ENCODE measurements at regions not wholly inside any gene's neighbourhood (a gene's known extent, or its start where the extent isn't known, plus 50 kb on each side); places are given as distances from the start of the nearest gene placed in this dataset.

GRCh38 chr5:152801886-152802285, 396.8 kb upstream of the NMUR2 start:
- ATAC-seq (no peak), DNase-seq (no peak)
- no peaks in the 10 kb centered on the region for H3K36me3 ChIP-seq
- no peak overlapping the region for H3K4me3 ChIP-seq
- TF ChIP-seq CTCF (IDR thresholded peaks at IDR 0.05) (no peak), POLR2A (IDR thresholded peaks at IDR 0.05) (no peak)
- H3K4me1 ChIP-seq, result no peaks in the 10 kb centered on the region
- no peak overlapping the region for H3K27ac ChIP-seq
- intact Hi-C loops (cut with DNase I), result no loop called here
- no peaks in the 10 kb centered on the region for H3K9me3 ChIP-seq
- 41% methylated on average over 2 of the region's 2 CpGs for WGBS (ENCODE audit: insufficient coverage, low coverage, low lambda C conversion rate, missing lambda C conversion rate)
- H3K27me3 ChIP-seq, result no peaks in the 10 kb centered on the region

GRCh38 chr5:152804179-152804578, 399.1 kb upstream of the NMUR2 start:
- intact Hi-C loops (cut with DNase I), result no loop called here
- ATAC-seq (no peak), DNase-seq (no peak)
- Histone ChIP-seq H3K36me3 (no peaks in the 10 kb centered on the region), H3K9me3 (no peaks in the 10 kb centered on the region), H3K27ac (no peak overlapping the region), H3K4me3 (no peak overlapping the region), H3K27me3 (no peaks in the 10 kb centered on the region), H3K4me1 (no peaks in the 10 kb centered on the region)
- TF ChIP-seq POLR2A (IDR thresholded peaks at IDR 0.05), result no peak
- TF ChIP-seq CTCF (IDR thresholded peaks at IDR 0.05), result no peak
- WGBS (ENCODE audit: insufficient coverage, low coverage, low lambda C conversion rate, missing lambda C conversion rate), result 40% methylated on average over 3 of the region's 3 CpGs

GRCh38 chr5:152811988-152812387, 406.9 kb upstream of the NMUR2 start:
- Histone ChIP-seq H3K4me1 (no peaks in the 10 kb centered on the region), H3K27ac (no peak overlapping the region), H3K4me3 (no peak overlapping the region), H3K9me3 (no peaks in the 10 kb centered on the region), H3K36me3 (no peaks in the 10 kb centered on the region), H3K27me3 (no peaks in the 10 kb centered on the region)
- DNase-seq (no peak), ATAC-seq (no peak)
- intact Hi-C loops (cut with DNase I), result no loop called here
- 55% methylated on average over 5 of the region's 5 CpGs for WGBS (ENCODE audit: insufficient coverage, low coverage, low lambda C conversion rate, missing lambda C conversion rate)
- TF ChIP-seq CTCF (IDR thresholded peaks at IDR 0.05), result no peak

- Histone ChIP-seq H3K4me3 (no peak overlapping the region), H3K9me3 (no peaks in the 10 kb centered on the region), H3K4me1 (no peaks in the 10 kb centered on the region), H3K27me3 (no peaks in the 10 kb centered on the region), H3K36me3 (no peaks in the 10 kb centered on the region), H3K27ac (no peak overlapping the region)
- intact Hi-C loops (cut with DNase I), result no loop called here
- WGBS (ENCODE audit: insufficient coverage, low coverage, low lambda C conversion rate, missing lambda C conversion rate), result 81% methylated on average over 6 of the region's 6 CpGs
- TF ChIP-seq POLR2A (IDR thresholded peaks at IDR 0.05) (no peak), CTCF (IDR thresholded peaks at IDR 0.05) (no peak)
- DNase-seq (no peak), ATAC-seq (no peak)
These were observed 408.4 kb upstream of the NMUR2 start for GRCh38 chr5:152813526-152813925.

GRCh38 chr5:152819891-152820290, 414.8 kb upstream of the NMUR2 start:
- intact Hi-C loops (cut with DNase I), result no loop called here
- no peak overlapping the region for H3K27ac ChIP-seq
- no peak for ATAC-seq

More at GRCh38 chr5:152819891-152820290, 414.8 kb upstream of the NMUR2 start:
- no peaks in the 10 kb centered on the region for H3K4me1 ChIP-seq
- TF ChIP-seq CTCF (IDR thresholded peaks at IDR 0.05), result no peak
- TF ChIP-seq POLR2A (IDR thresholded peaks at IDR 0.05), result no peak
- no peak overlapping the region for H3K4me3 ChIP-seq
- H3K27me3 ChIP-seq, result no peaks in the 10 kb centered on the region
- no peaks in the 10 kb centered on the region for H3K36me3 ChIP-seq
- DNase-seq, result no peak
- no peaks in the 10 kb centered on the region for H3K9me3 ChIP-seq

Data from right lobe of liver (tissue), 6 donors.